ENCODE measurements at regions not wholly inside any gene's neighbourhood (a gene's known extent, or its start where the extent isn't known, plus 50 kb on each side); places are given as distances from the start of the nearest gene placed in this dataset.

- no peak for TF ChIP-seq CREB1 (IDR thresholded peaks at IDR 0.05; ENCODE audit: low read depth)
- TF ChIP-seq EP300 (IDR thresholded peaks at IDR 0.05; ENCODE audit: borderline replicate concordance): no peak
- TF ChIP-seq, protein P1, sequence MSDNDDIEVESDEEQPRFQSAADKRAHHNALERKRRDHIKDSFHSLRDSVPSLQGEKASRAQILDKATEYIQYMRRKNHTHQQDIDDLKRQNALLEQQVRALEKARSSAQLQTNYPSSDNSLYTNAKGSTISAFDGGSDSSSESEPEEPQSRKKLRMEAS (IDR thresholded peaks at IDR 0.05): no peak
- no peak for TF ChIP-seq REST (IDR thresholded peaks at IDR 0.05; ENCODE audit: low read depth)
- TF ChIP-seq ZBTB7A (IDR thresholded peaks at IDR 0.05; ENCODE audit: low read depth): no peak
Observed at GRCh38 chr13:31413516-31413915, 213.7 kb downstream of the B3GLCT start.
